GM10266 (cell line): ENCODE measurements at regions not wholly inside any gene's neighbourhood (a gene's known extent, or its start where the extent isn't known, plus 50 kb on each side); places are given as distances from the start of the nearest gene placed in this dataset.

ENCODE experiments used
- DNase-seq: peaks from one replicate; pipeline ENCODE4 v3.0.0; 2012; ENCODE audit errors: extremely low spot score
- TF ChIP-seq, protein P1 (sequence below): IDR thresholded peaks from 2 replicates; pipeline ENCODE4 v1.5.1; 2012; ENCODE audit warnings: mild to moderate bottlenecking, low read depth; ENCODE audit not compliant: control insufficient read depth, insufficient read depth; ENCODE audit errors: missing control alignments

DNA sequence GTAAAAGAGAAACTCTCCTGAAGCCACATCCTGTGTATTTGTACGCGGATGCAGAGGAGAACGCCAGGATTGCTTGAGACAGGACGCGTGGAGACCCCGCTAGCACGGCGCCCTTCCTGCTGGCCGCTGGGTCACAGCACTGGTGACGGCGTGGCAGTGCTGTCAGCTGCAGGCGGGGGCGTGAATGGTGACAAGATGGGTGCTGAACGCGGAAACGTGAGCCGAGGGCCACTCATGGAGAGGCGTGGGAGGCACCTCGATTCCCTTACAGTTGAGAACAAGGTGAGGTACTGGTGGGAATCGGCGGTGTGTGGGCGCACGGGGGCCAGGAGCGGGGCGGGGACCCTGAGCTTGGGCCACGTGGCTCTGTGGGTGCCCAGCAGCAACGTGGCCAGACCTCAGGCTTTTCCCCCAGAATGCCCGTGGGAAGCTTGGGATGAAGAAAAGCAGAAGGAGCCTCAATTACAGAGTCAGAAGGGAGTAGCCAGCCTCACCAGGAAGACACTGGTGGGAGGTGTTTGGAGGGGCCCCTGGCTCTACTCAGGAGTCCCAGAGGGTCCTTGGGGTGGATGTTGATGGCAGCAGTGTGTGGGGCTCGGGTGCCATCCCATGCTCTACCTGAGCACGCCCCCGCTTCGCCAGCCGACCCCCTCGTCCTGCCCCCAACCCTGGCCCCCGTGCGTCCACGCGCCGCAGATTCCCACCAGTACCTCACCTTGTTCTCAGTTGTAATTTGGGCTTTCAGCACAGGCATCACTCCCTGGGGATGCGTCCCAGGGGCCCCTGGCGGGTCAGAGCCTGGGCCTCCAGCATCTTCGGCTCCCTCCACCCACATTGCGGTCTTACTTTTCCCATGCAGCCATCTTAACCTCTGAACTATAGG, 208.4 kb upstream of the TCERG1L start:
- TF ChIP-seq, protein P1, sequence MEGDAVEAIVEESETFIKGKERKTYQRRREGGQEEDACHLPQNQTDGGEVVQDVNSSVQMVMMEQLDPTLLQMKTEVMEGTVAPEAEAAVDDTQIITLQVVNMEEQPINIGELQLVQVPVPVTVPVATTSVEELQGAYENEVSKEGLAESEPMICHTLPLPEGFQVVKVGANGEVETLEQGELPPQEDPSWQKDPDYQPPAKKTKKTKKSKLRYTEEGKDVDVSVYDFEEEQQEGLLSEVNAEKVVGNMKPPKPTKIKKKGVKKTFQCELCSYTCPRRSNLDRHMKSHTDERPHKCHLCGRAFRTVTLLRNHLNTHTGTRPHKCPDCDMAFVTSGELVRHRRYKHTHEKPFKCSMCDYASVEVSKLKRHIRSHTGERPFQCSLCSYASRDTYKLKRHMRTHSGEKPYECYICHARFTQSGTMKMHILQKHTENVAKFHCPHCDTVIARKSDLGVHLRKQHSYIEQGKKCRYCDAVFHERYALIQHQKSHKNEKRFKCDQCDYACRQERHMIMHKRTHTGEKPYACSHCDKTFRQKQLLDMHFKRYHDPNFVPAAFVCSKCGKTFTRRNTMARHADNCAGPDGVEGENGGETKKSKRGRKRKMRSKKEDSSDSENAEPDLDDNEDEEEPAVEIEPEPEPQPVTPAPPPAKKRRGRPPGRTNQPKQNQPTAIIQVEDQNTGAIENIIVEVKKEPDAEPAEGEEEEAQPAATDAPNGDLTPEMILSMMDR: no peak
- DNase-seq: no peak

DNA sequence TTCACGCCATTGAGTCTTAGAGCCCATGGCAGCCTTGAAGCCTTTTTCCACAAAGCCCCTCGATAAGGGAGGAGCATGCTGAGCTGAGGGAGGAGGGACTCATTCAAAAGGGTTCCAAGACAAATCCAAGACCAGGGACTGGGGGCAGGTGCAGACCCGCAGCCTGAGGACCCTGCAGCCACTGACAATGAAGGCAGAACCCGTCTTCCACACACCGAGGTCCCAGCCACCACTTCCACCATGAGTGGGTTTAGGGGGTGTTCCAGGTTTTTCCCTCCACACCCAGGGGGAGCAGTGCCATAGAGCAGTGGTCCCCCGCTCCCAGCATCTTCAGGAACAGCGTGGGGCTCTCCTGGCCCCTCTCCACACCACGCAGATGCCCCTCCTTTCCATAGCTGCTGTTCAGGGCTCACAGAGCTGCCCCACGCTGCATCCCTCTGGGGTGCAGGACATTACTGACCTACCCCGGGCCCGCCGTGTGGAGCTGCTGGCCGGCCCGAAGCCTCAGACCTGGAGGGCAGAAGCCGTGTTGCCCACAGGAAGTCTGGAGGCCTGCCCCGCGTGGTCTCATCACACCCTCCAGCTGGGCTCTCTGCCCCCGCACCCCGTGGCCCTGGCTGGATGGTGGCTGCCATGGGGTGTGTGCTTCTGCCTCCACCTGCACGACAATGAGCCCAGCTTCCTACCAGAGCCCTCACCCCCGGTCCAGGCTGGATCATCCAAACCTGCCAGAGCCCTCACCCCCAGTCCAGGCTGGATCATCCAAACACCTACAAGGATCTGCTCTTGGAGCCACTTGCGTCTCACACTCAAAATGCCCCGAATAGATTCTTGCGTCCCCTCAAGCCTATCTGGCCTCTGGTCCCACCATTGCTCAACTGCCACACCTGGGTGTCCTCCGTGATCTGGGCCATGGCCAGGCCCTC, 220.0 kb upstream of the TCERG1L start:
- no peak for DNase-seq
- TF ChIP-seq, protein P1: no peak

- TF ChIP-seq, protein P1: no peak
- DNase-seq: no peak
Observed at GRCh38 chr10:131532291-131532690, 220.8 kb upstream of the TCERG1L start.

- TF ChIP-seq, protein P1: no peak
- no peak for DNase-seq
Observed at GRCh38 chr10:131532745-131533341, 221.3 kb upstream of the TCERG1L start.

DNA sequence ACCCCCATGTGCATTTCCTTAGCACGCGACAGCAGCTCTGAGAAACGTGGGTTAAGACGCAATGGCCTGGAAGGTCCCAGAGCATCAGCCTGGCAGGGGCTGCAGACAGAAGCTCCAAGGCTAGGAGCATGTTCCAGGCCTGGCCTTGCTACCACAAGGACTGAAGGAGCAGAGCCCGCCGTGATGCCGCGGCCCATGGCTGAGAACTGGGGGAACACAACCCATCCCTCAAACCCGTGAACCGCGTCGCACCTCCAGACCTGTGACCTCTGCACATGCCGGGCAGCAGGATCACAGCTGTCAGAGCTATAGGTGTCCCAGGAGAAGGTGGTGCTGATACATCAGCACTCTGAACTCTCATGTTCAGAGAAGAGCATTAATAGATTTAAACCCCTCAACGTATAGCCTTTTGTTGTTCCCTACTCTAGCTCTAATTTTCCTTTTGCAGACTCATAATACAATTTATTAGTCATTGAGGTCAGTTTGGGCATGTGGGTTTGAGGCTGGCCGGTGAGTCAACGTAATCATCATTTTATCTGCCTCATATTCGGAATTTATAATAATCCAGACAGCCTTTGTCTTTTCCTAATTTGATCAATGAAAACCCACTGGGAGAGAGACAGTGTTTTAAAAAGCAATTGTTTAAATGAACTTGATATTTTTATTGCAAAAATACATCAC, 222.5 kb upstream of the TCERG1L start:
- no peak for DNase-seq
- TF ChIP-seq, protein P1: no peak

DNA sequence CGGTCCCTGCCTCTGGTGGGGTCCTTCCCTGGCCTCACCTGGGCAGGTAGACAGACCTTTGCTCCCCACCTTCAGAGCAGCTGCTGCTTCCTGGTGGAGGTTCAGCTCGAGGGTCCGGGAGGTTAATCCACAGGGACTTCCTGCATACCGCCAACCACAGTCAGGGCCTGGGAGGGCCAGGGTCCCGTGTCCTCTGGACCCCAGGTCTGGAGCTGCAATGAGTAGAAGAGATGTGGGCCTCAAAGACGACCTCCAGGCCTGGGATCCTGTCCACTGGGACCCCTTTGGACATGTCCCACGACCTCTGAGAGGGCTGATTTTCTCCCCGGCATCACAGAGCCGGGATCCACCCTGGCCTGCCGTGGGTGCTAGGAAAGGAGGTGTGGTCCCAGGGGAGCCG, 223.3 kb upstream of the TCERG1L start:
- TF ChIP-seq, protein P1: no peak
- DNase-seq: no peak
